ENCODE measurements at regions not wholly inside any gene's neighbourhood (a gene's known extent, or its start where the extent isn't known, plus 50 kb on each side); places are given as distances from the start of the nearest gene placed in this dataset.

DNA sequence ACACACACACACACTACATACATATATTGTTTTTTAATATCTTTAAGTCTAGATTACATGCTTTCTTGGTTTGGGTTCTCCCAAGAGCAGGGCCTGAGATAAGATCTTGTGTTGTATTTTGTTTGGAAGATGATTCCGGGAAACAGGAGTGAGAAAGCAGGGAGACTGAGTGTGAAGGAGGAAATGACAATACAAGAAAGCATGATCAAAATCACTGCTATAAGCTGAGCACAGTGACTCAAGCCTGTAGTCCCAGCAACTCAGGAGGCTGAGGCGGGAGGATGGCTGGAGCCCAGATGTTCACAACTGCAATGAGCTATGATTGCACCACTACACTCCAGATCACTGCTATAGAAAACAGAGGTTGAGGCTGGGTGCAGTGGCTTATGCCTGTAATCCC is 267.6 kb downstream of the SKIDA1 start:
- no peak for DNase-seq

DNA sequence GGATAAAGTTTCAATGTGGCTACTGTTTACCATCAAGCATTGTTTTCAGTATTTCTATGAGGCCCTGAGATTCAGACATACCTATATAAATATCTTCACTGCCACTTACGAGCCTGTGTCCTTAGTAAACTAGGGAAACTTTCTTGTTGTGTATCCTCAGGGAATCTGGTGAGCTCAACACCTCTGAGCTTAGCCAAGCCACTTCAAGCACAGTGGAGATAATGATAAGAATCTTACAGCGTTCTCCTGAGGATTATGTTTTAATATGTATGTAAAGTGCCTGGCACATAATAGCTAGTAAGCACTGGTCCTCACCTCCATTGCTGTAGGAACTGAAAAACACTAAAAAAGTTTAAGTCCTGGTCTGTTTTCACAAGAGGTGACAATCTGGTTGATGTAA is 268.3 kb downstream of the SKIDA1 start:
- no peak for DNase-seq

DNA sequence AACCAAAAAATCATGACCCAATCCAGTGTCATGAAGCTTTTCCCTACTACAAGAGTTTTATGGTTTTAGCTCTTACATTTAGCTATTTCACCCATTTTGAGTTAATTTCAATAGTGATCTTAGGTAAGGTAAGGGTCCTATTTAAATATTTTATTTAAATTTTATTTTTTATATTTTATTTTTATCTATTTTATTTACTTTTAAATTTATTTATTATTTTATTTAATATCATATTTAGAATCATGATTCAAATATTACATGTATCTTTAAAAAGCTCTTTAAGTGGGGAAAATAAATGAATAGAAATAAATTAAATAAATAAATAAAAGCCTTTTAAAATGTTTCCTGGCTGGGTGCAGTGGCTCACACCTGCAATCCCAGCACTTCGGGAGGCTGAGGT is 276.0 kb downstream of the SKIDA1 start:
- DNase-seq: no peak

DNA sequence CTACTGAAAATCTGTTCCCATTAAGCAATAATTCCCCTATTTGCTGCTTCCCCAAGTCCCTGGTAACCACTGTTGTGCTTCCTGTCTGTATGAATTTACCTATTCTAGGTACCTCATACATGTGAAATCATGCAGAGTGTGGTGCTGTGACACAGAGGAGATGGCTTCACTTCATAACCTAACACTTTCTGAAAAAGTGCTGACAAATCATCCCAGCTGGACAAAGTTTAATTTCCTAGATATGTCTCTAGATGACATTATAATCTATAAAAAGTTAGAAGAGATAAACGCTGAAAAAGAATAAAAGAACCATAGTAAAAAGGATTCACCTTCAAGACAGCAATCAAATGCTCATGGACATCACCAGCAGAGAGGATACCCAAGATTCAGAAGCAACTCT is 277.9 kb downstream of the SKIDA1 start:
- no peak for DNase-seq

DNA sequence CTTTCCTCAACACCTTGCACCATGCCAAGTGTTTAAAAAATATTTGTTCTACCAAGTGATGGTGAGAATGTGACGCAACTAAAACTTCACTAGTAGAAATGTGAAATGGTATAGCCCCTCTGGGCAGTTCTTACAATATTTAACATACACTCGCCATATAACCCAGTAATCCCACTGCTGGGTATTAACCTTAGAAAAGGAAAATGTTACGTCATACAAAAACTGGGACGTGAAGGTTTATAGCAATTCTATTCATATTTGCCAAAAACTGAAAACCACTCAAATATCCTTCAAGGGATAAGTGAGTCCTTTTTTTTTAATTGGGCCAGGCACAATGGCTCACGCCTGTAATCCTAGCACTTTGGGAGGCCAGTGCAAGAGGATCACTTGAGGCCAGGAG is 279.3 kb downstream of the SKIDA1 start:
- no peak for DNase-seq

DNA sequence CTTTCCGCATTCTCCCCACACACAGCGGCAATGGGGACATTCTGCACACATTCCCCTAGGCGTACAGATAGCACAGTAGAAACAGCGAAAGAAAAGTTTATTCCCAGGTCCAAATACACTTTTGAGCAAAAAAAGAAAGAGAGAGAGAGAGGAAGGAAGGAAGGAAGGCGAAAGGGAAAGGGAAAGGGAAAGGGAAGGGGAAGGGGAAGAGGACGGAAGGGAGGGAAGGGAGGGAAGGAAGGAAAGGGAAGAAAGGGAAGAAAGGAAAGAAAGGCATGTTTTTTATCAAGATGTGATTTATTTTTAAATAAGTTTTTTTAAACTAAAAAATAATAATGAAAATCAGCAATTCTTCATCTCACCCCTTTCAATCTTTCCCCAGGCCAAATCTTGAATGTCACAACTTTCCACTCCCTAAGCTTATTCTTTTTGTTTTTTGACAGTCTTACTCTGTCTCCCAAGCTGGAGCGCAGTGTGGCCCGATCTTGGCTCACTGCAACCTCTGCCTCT is 281.7 kb downstream of the SKIDA1 start:
- DNase-seq: no peak

DNA sequence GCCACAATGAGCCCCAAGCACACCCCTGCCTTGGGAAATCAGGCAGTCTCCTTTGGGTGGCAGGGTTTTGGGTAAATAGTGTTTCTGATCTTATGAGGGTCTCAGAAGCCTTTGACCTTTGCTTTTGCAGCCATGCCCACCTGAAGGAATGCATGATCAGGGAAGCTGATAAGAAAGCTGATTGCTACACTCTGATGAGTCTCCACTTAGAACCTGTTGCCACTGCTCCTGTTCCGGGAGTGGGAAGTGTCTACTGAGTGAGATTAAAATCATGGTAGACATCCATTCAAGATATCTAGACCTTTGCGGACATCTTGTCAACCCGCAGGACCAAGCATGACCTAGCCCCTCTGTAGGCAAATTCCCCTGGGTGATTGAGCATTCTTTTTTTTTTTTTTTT is 282.6 kb downstream of the SKIDA1 start:
- DNase-seq: no peak

DNA sequence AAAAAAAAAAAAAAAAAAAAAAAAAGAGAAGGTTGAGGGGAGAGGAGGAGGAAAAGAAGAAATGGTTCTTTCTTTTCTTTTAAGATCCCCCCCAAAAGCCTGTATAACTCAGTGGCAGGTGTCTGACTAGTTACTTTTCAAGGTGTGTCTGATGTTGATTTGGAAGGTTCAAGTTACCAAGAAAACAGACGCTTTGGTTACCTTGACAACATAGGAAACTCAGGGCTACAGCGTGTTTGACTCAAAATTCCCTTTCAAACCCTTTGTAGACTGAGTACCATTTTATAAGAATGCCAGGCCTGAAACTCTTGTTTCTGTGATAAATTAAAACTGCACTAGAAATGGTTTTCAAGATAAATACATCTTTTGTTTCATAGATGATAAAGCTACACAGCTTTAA is 286.8 kb downstream of the SKIDA1 start:
- peak in 1 of 2 experiments; percentile 1 for DNase-seq

DNA sequence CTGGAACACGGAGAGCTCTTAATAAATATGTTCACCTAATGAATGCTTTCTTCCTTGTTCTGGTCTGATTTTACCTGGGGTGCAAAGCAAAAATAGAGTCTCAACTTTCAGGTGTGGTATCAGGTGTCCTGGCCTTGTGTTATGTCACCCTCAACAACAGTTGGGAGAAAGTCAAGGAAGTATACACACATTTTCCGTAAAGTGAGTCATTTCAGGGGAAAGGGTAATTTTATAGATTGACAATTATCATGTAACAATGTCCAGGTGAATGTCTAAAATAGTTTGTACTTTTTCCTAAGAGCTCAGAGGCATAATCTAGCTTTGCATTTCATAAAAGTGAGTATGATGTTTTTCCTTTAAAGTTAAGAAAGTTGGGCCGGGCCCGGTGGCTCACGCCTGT is 287.4 kb downstream of the SKIDA1 start:
- no peak for DNase-seq

DNA sequence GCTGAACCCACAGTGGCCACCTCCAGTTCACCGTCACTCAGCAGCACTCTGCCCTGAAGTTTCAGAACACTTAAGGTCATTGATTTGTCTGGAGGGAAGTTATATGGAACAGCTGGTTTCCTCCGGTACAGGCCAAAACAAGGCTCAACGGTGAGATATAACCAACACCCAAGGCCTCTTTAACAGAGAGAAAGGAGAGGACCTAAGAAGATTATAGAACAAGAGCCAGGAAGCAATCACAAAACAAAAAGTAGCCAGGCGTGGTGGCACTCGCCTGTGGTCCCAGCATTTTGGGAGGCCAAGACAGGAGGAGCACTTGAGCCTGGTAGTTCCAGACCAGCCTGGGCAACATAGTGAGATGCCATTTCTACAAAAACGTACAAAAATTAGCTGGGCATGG is 290.7 kb downstream of the SKIDA1 start:
- DNase-seq: no peak

DNA sequence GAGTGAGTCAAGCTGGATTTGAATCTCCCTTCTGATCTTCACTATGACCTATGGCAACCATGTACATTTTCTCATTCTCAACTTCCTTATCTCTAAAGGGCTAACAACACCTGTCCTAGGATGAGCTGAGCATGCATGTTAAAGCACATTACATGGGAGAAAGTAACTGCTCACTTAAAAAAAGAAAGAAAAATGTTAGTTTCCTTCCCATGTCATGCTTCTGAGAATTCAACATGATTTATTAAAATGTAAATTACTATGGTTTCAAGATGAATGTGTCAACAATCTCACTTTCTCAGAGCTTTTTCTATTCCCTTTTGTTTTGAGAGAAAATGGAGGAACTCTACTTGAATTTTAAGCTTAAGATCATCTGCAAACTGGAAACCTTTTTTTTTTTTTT is 295.3 kb downstream of the SKIDA1 start:
- no peak for DNase-seq

DNA sequence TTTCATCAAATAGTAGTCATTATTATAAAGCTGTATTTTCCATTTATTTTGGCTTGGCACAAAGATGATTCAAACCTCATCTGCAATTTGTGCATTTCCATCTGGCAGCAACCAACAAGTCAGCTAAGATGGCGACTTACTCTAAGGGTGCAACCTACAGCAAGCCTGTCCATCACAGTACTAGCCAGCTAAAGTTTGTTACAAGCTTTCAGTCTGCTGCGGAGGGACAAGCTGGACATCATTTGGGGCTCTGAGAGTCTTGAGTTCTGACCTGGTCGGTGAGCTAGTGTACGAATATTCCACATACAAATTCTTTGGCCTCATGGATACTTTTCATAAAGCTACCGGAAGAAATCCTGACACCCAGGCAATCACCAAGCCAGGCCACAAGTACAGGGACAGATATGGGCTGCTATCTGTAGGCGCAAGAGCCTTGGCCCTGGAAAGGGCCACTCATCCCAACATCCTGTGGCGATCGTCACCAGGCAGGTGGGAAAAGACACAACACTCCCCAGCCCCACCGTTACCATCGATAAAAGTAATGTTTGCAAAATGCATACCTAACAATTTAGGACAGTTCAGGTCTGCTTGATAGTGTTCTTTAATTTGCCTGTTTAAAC is 307.6 kb downstream of the SKIDA1 start:
- DNase-seq: no peak

DNA sequence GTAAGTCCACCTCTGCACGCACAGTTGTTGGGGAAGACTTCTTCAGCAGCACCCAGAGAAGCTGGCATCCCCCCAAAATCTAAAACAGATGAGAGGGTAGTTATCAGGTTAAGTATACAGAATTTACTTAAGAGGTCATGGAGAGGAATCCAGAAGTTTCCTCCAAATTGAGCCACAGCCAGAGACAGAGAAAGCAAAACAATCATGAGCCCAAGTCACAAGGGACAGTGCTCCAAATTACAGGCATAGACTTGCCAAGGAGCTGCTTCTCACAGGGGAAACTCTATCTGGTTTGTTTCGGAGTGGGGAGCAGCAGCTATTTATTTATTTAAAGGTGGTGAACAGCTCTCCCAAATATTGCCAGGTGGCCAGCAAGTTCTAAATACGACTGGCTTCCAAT is 308.4 kb downstream of the SKIDA1 start:
- no peak for DNase-seq

DNA sequence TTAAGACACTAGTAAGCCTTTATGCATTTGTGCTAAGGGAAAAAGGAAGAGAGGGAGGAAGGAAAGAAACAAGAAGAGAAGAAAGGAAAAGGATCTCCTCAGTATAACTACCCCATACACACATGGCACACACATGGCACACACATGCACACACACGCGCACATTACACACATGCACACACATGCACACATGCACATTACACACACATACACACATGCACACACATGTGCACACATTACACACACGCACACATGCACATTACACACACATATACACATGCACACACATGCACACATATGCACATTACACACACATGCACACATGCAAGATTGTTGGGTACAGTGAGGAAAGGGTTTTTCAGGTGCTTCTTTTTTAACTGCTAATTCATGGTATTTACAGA is 311.2 kb downstream of the SKIDA1 start:
- no peak for DNase-seq

DNA sequence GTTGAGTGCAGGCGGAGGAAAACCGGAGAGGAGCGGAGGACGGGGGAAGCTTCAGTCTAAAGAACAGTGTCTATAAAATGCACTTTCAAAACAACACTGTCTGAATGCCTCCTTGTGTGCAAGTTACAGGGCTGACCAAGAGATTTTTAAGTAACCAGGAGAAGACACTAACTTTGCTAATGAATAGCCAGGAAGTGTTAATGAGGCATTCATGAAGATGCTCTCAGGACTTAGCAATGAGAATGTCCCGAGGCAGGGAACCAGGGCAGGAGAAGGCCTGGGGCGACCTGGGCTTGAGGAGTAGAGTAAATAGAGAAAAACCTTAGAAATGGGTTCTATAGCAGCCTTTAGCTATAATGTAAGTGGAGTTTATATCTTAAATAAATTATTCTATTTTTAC is 312.1 kb downstream of the SKIDA1 start:
- no peak for DNase-seq

DNA sequence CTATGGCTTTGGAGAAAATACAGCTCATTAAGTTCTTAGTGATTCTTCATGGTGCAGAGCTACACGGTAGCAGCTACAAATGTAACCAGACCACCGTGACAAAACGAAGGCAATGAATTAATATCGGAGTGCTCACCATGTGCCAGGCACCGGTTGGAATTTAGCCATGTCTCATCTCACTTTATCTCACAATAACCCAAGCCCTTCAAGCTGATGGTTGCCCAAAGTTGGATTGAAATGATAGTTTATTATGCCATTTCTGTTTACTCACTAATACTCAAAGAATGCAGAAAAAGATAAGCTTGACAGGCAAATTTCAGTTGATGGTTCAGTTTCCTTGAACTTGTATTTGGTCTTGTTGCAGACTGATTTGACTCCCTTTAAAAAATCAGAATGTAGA is 312.6 kb downstream of the SKIDA1 start:
- DNase-seq: no peak

DNA sequence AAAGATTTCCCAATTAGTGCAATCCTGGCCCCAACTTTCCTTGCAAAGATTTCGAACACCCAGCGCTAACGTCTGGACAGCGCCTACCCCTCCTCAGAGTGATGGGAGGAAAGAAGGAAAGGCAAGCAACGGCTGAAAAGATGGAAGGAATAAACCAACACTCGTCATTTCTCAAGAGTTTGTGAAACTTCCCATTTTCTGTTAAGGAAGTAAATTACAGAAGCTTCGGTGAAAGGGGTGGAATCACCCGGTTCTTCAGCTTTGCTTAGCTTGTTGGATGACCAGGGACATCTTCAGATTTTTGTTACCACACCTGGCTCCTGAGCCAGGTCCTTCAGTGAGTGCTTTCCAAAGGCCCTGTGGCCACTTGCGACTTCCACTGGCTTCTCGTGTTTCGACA is 313.1 kb downstream of the SKIDA1 start:
- no peak for DNase-seq

DNA sequence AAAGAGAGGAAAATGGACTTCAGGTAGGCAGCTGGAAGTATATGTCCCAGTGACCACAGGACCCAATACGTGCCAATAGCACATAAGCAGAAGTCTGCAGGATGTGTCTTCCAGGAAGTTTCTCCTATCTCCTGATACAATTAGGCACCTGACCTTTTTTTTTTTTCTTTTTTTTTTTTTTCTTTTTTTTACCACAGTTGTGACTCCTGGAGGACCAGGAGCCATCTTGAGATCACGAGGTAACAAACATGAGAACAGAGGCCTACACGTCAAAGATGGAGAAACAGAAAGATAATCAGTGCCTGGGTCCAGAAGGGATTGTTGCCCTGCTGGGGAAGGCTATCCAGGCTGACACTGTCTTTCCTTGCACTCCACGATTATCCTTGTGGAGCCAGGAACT is 312.4 kb upstream of the NEBL start:
- DNase-seq: no peak

DNA sequence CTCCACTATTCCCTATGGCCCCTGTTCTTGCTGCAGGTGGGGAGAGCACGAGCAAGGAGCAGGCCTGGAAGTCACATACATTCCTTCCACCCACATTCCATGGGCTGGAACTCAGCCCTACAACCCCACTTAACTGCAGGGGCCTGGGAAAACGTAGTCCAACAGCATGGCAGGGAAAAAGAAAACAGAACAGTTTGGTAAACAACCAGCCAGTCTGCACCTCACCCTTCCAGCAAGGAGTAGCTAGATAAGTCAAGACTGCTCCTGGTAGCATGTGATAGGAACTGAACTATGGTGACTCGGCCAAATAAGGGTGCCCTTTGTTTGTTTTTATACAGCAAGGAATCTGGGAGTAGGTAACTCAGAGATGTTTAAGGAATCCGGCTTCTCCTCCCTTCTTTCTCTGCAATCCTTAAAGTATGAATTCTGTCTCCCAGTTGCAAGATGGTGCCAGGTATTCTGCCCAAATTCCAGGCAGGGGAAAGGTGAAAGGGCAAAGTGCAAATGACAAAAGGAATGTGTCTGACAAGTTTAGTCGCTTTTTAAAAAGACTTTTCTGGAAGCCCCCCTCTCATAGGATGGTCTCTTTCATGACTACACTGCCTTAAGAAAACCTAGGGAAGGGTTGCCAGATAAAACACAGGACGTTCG is 311.7 kb upstream of the NEBL start:
- DNase-seq: no peak

DNA sequence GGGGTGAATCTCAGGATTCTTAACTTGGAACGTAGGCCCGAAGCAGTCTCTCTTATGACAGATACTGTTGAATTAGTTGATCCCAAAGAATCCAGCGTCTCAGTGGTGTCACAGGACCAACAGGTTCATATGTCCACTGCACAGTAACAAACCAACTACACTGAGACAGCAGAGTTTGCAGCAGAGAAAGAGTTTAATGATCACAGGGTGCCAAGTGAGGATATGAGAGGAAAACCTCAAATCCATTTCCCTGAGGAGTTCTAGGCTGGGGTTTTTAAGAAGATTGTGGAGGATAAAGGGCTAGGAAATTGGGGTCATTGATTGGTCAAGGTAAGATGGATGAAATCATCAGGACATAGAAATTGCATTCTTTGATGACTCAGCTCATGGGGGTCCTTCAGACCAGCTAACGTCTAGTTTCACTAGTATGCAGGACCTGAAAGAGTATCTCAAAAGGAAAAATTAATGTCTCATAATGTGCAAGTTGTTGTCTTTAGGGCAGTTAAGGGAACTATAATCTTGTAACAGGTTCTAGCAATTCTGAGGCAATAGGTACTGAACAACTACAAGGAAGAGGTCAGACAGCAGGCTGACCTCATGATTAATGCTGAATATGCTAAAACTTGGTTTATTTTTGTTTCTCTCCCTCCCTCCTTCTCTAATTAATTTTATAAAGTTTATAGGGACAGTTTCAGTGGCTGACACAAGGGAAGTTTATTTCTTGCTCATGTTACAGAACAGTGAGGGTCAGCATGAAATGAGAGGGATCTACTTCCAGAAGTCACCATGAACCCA is 310.9 kb upstream of the NEBL start:
- no peak for DNase-seq

DNA sequence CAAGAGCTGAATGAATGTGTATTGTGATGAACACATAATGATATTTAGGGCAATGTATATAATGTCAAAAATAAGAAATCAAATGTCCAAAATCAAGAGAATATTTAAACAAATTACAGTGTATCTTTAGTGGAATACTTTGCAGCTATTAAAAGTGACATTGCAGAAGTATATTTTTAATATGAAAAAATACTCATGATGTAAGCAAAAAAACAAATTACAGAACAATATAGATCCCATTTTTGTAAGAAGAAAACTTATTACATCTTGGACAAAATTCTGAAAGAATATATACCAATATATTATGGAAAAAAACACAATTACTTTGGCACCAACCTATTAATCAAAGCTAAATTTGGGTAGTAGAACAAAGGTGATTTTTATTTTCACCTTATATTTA is 308.2 kb upstream of the NEBL start:
- DNase-seq: no peak

DNA sequence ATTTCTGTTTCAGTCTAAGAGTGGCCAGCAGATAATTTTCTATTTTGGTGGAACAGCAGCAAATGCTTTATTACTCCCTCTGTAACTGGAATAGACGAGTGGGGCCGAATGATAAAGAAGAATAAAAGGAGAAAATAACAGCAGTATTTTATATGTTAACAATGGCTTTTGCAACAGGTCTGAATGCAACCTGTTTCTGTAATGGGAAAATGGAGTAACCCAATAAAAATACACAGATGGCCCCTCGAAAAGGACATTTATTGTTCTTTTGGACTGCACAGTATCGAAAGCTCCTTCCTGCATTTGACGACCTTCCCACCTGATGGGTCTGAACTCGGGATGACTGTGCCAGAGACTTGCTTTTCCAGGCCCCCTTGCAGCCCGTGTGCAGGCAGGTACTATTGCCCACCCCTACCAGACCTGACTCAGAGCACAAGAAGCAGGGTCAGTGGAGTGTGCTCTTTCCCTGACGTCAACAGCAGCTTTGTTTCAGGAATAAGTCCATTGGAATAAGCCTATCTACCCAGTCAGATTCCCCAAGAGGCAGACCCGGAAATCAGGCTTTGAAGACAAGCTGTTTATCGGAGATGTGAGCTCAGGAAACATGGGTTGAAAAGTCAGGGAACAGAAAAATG is 306.5 kb upstream of the NEBL start:
- DNase-seq: no peak

DNA sequence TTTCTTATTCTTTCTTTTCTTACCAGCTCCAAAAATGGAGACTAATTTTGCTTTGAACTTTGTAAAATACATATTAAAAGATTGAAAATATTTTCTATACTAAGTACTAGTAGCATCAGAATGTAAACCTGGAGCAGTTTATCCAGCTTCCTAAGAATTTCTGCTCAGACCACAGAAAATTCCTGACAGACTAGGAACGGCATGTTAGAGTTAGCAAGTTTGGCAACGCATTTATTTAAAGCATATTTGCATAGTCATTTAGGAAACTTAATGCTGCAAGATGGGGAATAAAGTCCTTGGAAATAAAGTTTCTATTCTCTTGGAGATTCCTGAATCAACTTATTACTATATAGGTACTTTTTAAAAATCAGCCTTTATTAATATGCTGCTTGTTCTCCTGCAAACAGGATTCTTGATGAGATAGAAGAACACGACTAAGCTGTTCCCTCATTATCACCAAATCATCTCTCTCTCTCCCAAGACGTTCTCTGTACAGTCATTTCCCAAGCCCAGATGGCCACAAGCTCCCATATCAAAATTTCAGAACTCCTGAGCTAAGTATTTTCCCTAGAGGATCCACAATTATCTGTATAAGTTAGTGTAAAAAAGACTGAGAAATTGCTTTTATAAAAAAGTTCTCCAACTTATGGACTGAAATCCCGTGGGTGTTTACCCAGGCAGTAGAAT is 305.8 kb upstream of the NEBL start:
- DNase-seq: no peak

All from NCI-H2081 (cell line).